ENCODE measurements at regions not wholly inside any gene's neighbourhood (a gene's known extent, or its start where the extent isn't known, plus 50 kb on each side); places are given as distances from the start of the nearest gene placed in this dataset.

GRCh38 chr15:95261546-95261945, 1030.2 kb downstream of the MCTP2 start:
- Histone ChIP-seq H3K4me3 (no peak overlapping the region), H3K27ac (no peak overlapping the region), H3K4me1 (ENCODE audit: low read depth) (peaks cover 10% of the 10 kb centered on the region), H3K27me3 (no peaks in the 10 kb centered on the region), H3K9me3 (ENCODE audit: low read depth) (no peaks in the 10 kb centered on the region), H3K36me3 (no peaks in the 10 kb centered on the region)
- DNase-seq (ENCODE audit: low read depth in 1 of 2, low spot score in 1 of 2): no peak
- no peak for TF ChIP-seq CTCF (IDR thresholded peaks at IDR 0.05; ENCODE audit: low read depth, low read length)

- TF ChIP-seq CTCF (IDR thresholded peaks at IDR 0.05; ENCODE audit: low read depth, low read length): no peak
- peaks cover 10% of the 10 kb centered on the region for H3K4me1 ChIP-seq (ENCODE audit: low read depth)
- no peak overlapping the region for H3K4me3 ChIP-seq
- DNase-seq (ENCODE audit: low read depth in 1 of 2, low spot score in 1 of 2): no peak
- no peaks in the 10 kb centered on the region for H3K36me3 ChIP-seq
- H3K9me3 ChIP-seq (ENCODE audit: low read depth): no peaks in the 10 kb centered on the region
- no peaks in the 10 kb centered on the region for H3K27me3 ChIP-seq
- no peak overlapping the region for H3K27ac ChIP-seq
These were observed 1030.6 kb downstream of the MCTP2 start for GRCh38 chr15:95261968-95262367.

- Histone ChIP-seq H3K36me3 (no peaks in the 10 kb centered on the region), H3K27me3 (no peaks in the 10 kb centered on the region), H3K27ac (no peak overlapping the region), H3K4me1 (ENCODE audit: low read depth) (peaks cover 10% of the 10 kb centered on the region), H3K9me3 (ENCODE audit: low read depth) (no peaks in the 10 kb centered on the region), H3K4me3 (no peak overlapping the region)
- DNase-seq (ENCODE audit: low read depth in 1 of 2, low spot score in 1 of 2): peak in 1 of 2 donors; percentile 79
- TF ChIP-seq CTCF (IDR thresholded peaks at IDR 0.05; ENCODE audit: low read depth, low read length): no peak
These were observed 1031.7 kb downstream of the MCTP2 start for GRCh38 chr15:95262866-95263564.

GRCh38 chr15:95263751-95264150, 1032.4 kb downstream of the MCTP2 start:
- no peaks in the 10 kb centered on the region for H3K9me3 ChIP-seq (ENCODE audit: low read depth)
- no peaks in the 10 kb centered on the region for H3K36me3 ChIP-seq
- TF ChIP-seq CTCF (IDR thresholded peaks at IDR 0.05; ENCODE audit: low read depth, low read length): no peak
- H3K4me1 ChIP-seq (ENCODE audit: low read depth): peaks cover 10% of the 10 kb centered on the region
- DNase-seq (ENCODE audit: low read depth in 1 of 2, low spot score in 1 of 2): no peak
- no peak overlapping the region for H3K27ac ChIP-seq
- no peak overlapping the region for H3K4me3 ChIP-seq
- no peaks in the 10 kb centered on the region for H3K27me3 ChIP-seq

GRCh38 chr15:95265419-95265997, 1034.1 kb downstream of the MCTP2 start:
- Histone ChIP-seq H3K27me3 (no peaks in the 10 kb centered on the region), H3K4me1 (ENCODE audit: low read depth) (no peaks in the 10 kb centered on the region), H3K27ac (no peak overlapping the region), H3K9me3 (ENCODE audit: low read depth) (no peaks in the 10 kb centered on the region), H3K36me3 (no peaks in the 10 kb centered on the region), H3K4me3 (no peak overlapping the region)
- no peak for DNase-seq (ENCODE audit: low read depth in 1 of 2, low spot score in 1 of 2)
- TF ChIP-seq CTCF (IDR thresholded peaks at IDR 0.05; ENCODE audit: low read depth, low read length): no peak

Data from cardiac muscle cell (in vitro differentiated cells and primary cell).